Posterior vena cava (tissue), 2 donors: ENCODE measurements at regions not wholly inside any gene's neighbourhood (a gene's known extent, or its start where the extent isn't known, plus 50 kb on each side); places are given as distances from the start of the nearest gene placed in this dataset.

Experiments used
- DNase-seq: peaks from one replicate; pipeline ENCODE4 v3.0.0-alpha.2; 2020; ENCODE audit warnings: low spot score
- intact Hi-C, 2 donors: fragments of 100-400 bp; cut with DNase I; formaldehyde crosslinking; loops; one replicate each; pipeline versions ENCODE4 v1.14.1 to v1.14.2; 2022 to 2023
- donor health status: DM: yes; HTN: yes; CAD: no.
- donor health status: DM: yes; HTN: yes; CAD: no.

DNA sequence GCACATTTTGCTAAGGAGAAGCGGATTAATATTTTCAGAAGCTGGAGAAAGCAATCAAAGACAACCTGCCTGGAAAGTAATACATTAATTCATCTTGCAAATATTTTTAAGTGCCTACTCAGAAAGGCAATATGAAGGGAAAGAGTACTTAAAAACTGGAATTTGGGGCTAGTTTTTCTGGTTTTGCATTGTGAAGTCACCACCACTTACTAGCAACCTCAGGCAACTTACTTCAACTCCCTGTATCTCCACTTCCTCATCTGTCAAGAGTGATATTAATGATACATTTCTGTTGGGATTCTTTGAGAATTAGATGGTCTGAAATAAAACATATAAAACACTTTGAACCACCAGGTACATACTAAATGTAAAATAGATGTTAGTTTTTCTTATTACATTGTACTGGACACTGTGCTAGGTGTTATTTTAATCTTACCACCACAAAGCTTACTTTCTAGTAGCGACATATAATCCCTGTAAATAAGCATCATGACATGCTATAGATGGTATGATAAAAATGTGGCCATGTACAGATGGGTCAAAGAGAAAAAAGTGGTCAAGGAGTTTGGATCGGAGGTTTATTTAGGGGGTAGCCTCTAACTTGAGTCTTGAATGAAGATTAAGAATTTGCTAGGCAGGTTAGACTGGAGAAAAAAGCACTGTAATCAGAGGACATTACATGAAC lies 101.2 kb downstream of the SPRY2 start:
- intact Hi-C loops = no loop called here
- DNase-seq = no peak

GRCh38 chr13:80239116-80239515 lies 101.8 kb downstream of the SPRY2 start:
- DNase-seq = no peak
- intact Hi-C loops = no loop called here

GRCh38 chr13:80237646-80238045 lies 103.3 kb downstream of the SPRY2 start:
- DNase-seq = no peak

GRCh38 chr13:80235967-80236302 lies 105.0 kb downstream of the SPRY2 start:
- no peak for DNase-seq
- intact Hi-C loops = no loop called here

More at GRCh38 chr13:80237646-80238045, 103.3 kb downstream of the SPRY2 start:
- intact Hi-C loops = no loop called here

GRCh38 chr13:80235166-80235966 lies 105.6 kb downstream of the SPRY2 start:
- no peak for DNase-seq
- intact Hi-C loops = no loop called here

- intact Hi-C loops = no loop called here
- DNase-seq = no peak
These were observed 113.3 kb downstream of the SPRY2 start for GRCh38 chr13:80227645-80228044.

- no peak for DNase-seq
- intact Hi-C loops = no loop called here
These were observed 114.3 kb downstream of the SPRY2 start for GRCh38 chr13:80226645-80227044.

GRCh38 chr13:80224468-80224867 lies 116.5 kb downstream of the SPRY2 start:
- DNase-seq = no peak
- intact Hi-C loops = no loop called here

DNA sequence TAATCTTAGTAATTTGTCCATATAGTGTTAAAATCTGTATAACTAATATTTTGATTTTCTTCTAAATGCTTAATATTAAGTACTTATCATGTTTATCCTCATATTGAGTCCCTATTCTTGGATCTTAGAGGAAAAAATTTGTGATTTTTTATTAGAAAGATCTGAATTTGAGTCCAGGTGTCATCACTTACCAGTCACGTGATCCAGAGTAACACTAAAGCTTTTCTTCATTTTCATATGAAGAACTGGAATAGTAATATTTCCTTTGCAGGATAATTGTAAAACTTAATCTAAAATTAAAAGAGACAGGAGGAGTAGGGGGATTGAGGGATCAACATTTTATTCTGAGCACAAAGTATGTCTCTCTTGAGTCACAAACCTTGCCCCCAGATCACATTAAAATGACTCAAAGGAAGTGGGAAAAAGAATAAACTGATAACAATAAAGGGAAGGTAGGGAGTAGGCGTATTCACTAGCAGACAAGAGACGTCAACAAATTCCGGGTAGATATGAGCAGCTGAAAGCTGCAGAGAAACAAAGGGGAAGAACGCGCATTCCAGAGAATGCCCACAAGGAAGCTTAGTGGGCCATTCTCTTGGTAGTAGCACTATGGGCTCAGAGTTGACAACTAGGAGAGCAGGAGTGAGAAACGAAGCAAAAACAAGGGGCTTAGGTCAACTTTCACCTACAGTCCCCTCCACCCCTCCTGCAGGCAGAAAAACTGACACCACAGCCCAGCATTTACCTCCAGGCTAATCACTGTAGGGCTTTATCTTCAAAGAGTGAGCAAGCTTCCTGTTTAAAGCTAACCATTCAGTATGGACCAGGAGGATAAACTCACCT lies 123.1 kb downstream of the SPRY2 start:
- intact Hi-C loops = no loop called here

GRCh38 chr13:80215368-80215767 lies 125.6 kb downstream of the SPRY2 start:
- intact Hi-C loops = no loop called here
- no peak for DNase-seq

More for the DNA sequence above, 123.1 kb downstream of the SPRY2 start:
- no peak for DNase-seq

DNA sequence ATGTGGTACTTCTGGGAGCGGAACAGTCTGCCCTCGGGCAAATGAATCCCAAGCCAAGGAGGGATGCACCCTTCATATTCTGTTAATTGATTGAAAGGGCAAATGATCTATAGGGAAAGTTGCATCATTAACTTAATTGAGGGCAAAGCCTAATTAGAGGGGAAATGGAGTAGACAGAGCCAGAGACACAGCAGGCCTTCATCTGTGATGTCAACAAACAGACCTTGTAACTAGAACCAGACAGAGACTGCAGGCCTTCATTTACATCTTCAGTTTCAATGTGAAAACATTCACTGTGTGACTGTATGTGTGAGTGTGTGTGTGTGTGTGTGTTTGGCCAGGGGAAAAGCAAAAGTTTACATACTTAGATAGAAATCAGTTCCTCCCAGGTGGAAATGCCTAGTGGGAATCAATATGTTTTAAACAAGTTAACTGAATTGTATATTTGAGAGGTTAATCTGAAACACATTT lies 126.4 kb downstream of the SPRY2 start:
- DNase-seq = no peak
- intact Hi-C loops = no loop called here

GRCh38 chr13:80214050-80214449 lies 126.9 kb downstream of the SPRY2 start:
- no peak for DNase-seq
- intact Hi-C loops = no loop called here

DNA sequence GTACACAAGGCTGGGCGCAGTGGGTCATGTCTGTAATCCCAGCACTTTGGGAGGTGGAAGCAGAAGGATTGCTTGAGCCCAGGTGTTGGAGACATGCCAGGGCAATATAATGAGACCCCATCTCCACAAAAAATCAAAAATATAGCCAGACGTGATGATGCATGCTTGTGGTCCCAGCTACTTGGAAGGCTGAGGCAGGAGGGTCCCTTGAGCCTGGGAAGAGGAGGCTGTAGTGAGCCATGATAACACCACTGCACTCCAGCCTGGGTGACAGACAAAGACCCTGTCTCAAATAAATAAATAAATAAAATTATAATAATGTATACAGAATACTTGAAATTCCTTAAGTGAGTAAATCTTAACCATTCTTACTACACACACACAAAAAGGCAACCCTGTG lies 127.7 kb downstream of the SPRY2 start:
- intact Hi-C loops = no loop called here
- no peak for DNase-seq

DNA sequence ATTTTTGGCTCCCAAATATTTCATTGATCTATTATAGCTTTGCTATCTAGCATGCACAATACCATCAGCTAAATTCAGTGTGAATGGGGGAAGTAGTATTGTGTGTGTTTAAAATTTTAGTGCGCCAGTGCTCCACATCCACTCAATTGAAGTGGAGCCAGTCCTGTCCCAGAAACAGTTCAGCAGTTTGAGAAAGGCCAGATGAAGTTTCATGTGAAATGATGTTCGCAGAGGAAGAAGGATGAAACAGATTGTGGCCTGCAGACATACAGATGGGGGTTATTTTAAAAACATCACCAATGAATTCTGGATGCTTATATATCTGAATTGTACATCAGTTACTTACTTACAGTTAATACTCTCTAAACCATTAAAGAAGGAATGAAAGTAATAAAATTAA lies 129.4 kb downstream of the SPRY2 start:
- intact Hi-C loops = no loop called here
- DNase-seq = no peak

DNA sequence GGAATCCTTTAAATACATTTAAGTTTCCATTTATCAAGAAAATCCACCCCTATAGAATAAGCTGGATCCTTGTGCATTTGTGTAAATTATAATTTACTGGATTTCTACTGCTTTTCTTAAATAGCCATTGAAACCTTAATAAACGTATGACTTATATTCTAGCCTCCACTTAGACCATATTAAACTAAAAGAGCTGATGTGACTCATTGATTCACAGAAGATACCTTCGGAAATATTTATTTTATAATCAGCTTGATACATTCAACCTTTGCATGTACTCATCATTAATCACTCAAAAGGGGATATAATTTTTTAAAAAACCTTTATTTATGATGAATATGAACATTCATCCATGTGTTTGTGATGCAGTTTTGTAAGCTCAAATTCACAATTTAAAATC lies 136.3 kb downstream of the SPRY2 start:
- intact Hi-C loops = no loop called here
- no peak for DNase-seq

DNA sequence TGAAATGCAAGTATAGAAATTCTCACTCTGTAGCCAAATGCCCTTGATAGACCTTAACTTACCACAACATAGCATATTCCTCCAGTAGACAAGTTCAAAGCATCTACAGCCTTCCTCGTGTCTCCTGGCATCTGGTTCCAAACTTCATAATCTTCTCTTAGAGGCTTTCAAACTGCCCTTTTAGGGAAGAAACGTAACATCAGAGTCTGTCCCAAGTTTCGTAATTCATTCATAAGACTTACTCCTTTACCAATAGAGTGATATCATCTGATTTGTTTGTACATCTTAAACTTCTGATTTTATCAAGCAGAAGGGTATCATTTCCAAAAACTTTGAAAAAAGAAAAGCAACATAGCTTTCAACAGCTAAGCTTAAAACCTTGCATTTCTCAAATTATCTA lies 137.4 kb downstream of the SPRY2 start:
- DNase-seq = no peak
- intact Hi-C loops = no loop called here

DNA sequence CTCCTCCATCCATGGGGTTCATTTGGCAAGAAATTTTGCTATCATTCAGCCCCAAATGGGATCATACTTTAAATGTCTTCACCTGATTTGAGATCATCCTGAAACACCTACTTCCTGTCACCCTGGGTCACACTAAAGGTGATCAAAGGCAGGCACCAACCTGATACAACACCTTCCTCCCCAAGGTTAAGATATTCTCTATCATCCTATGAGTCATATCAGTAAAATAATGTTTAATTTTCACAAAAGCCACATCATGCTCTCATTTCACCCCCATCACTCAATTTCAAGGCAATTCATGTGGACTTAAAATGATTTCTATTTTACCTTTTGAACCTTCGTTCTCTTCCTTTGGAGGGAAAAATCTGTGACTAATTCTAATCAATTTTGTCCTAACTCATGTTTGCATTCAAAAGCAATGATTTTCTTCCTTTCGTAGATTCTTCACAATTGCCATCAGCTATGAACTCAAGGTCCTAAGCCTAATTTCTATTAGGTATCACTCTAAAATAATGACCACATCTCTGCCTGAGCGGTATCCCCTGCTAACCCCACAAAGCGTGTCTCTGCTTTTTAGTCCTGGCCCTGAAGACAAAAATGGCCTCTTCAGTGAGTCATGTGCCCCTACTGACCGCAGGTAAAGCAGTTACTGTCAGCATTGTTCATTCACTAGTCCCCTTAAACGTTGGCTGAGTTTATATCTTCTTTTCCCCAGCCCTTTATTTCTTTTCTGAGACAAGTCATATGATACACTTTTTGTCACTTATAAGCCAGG lies 139.0 kb downstream of the SPRY2 start:
- no peak for DNase-seq
- intact Hi-C loops = no loop called here

- intact Hi-C loops = no loop called here
- no peak for DNase-seq
These were observed 141.2 kb downstream of the SPRY2 start for GRCh38 chr13:80199585-80200292.

DNA sequence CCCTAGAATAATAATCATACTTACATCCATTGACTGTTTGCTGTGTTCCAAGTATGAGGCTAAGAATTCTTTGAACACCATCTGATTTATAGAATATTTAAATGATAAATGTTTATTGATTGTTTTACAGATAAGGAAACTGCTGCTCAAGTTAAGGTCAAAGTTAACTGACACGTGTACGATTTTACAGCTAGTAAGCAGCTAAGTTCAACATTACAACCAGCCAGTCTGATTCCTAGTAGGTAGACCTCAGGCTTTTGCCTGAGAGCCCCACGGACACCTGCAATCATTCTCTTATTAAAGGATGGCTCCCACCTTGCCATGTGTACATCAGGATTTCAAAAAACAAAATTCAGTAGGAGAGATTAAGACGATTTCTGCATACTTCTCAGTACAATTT lies 141.9 kb downstream of the SPRY2 start:
- intact Hi-C loops = no loop called here
- no peak for DNase-seq
